CD4-positive, alpha-beta T cell treated with Interleukin-4 for 1 hour (primary cell): ENCODE measurements at regions not wholly inside any gene's neighbourhood (a gene's known extent, or its start where the extent isn't known, plus 50 kb on each side); places are given as distances from the start of the nearest gene placed in this dataset.
"Not testable (repeated sequence)": the region's sequence is repeated elsewhere in the genome, so short reads cannot be mapped to it uniquely, and the experiment has no call there.

Experiments
- DNase-seq, 2 donors: peaks; one replicate each; pipeline ENCODE4 v3.0.0-alpha.2; 2020 to 2022

DNA sequence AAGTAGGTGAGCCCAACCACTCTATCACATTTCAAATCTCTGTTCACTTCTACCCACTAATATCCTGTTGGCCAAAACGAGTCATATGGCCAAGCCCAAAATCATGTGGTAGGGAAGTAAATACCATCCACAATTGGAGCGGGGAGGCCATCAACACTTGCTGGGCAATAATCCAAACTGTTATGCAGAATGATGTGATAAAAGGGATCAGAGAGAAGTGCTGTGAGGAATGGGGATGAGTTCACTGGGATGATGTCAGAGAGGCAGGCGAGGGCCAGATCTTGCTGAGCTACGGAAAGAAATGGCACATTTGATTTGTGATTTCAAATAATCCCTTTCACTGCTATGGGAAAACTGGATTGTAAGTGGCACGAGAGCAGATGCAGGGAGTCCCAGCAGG is 188.4 kb downstream of the NPIPA8 start:
- not testable (repeated sequence) for DNase-seq

DNA sequence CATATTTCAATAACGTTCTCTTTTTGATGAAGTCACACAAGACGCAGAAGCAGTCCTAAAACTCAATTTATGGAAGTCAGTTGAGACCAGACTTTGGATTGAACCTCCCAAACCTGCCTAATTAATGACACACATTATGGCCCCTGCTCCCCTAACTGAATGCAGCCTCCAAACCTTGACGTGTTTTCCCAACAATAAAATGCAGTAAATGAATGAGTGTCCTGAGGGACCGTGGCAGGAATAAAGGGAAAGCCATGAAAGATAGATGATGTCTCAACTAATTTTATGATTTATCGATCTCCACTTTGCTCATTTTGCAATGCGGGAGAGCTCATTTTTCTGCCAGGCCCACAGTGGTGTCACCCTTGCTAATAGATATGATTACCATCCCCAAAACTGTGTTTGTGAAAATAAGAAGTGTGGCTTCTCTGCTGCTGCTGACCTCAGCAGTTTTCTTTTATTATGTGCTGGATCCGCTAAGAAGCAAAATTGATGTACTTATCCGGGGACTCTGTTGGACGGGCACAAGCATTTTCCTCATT is 189.9 kb downstream of the NPIPA8 start:
- not testable (repeated sequence) for DNase-seq

DNA sequence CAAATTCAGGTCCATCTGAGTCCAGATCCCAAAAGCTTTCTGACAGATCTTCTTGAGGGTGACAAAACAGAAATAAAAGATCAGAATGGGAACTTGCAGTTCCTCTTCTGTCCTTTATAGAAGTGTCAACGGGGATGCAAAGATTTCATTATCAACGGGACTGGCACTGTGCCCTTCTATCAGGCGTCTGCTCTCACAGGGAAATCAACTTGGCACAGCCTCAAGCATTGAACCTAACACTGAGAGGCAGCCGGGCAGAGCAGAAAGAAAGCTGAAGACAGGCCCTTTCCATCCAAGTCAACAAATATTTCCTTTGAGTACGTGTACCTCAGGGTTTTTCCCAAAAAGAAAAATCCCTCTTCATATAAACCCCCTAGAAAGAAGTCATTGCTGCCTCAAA is 194.5 kb downstream of the NPIPA8 start:
- DNase-seq = not testable (repeated sequence)

DNA sequence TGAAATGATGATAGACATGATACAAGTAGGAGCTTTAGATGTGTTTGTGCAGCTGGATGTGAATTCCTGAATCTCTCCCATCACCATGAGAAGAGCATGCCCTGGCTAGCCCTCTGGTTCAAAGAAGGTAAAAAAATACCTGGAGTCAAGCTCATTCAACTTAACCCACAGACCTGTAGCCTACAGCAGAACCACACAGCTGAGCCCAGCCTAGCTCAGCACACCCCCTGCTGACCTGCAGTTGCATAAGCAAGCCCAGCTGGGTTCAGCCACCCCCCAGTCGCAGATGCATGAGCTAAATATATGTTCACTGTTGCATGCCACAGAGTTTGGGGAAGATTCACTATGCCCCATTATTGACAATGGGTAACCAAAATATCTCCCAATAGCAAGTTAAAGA is 200.2 kb downstream of the NPIPA8 start:
- not testable (repeated sequence) for DNase-seq

DNA sequence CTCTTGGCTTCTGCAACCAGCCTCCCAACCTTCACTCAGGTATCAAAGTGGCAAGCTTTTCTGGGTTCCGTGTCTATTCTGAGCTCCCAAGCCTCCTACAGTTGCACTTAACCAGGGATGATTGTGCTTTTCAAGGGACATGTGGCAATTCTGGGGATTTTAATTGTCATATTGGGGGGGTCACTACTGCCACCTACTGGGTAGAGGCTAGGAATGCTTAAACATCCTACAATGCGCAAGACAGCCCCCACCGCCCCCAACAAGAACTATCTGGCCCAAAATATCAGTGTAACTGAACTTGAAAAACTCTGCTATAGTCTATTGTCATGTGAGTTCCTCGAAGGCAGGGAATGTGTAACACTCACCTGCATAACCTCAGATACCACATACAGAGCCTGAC is 201.5 kb downstream of the NPIPA8 start:
- not testable (repeated sequence) for DNase-seq

DNA sequence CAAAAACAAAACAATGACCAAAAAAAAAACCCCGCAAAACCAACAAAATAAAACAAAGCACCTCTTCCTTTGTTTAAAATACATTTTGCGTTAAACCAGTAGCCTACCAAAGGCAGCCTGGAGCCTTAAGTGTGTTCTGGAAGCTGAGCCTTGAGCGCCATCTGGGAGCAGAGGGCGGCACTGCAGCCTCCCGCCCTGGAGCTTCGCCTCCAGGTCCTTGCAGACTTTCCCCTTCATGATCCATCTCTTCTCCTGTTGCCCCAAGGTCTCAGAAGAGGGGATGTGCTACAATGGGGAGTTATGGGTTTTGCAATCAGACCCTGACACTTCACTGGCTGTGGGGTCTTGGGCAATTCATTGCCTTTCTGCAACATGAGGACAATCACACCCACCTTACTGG is 204.9 kb downstream of the NPIPA8 start:
- DNase-seq = not testable (repeated sequence)

DNA sequence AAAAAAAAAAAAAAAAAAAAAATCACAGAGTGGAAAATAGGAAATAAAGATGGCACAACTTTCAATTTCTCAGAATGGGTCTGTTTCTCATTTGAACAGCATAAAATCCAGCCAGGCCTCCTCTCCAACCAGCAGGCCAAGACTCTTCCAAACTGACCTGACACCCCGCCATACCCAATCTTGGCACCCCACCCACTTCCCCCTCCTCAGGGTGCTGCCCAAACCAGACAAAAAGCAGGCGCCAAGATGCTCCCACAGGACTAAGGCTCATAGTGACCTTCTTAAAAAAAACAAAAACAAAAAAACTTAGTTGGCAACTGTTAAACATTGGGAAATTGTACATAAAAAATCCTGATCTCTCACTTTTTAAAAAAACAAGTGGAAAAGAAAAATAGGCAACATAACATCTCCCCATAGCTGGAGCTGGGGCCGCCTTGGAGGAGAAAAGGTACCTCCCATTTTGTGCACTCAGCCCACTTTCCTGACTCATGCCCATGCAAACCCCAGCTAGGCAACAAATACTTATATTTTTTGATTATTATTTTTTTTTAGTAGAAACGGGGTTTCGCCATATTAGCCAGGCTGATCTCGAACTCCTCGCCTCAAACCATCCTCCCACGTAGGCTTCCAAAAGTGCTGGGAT is 205.9 kb downstream of the NPIPA8 start:
- DNase-seq = not testable (repeated sequence)

DNA sequence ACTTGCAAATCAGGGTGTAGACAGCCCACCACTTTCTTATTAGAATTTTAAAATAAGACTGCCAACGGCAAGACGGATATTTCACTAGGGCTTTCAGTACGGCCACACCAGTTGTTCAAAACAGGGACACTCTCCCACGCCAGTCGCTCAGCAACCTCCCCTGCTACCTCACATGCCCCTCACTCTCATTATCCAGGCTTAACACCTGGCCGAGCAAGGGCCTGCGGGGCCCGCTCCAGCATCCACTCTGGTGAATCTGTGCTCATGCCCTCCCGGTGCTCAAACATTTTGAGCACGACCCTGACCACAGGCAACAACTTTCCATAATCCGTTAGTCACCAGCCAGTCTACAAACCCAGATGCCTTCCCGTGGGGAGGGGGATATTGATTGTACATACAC is 209.5 kb downstream of the NPIPA8 start:
- not testable (repeated sequence) for DNase-seq

DNA sequence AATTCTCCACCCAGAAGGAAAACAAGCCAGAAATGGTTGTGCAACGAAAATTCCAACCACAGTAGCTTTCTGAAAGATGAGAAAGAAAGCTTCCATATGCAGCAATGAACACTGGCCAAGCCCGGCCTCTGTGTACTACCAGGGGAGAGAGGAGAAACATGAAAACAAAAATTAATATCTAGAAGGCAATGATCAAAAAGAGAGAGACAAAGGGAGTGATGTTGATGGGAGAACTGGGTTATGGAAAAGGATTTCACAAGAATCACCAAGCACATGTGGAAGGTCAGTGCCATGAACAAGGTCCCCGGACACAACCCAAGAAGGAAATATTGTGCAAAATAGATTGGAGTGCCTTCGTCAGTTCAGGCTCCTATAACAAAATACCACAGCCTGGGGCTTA is 217.4 kb downstream of the NPIPA8 start:
- not testable (repeated sequence) for DNase-seq

DNA sequence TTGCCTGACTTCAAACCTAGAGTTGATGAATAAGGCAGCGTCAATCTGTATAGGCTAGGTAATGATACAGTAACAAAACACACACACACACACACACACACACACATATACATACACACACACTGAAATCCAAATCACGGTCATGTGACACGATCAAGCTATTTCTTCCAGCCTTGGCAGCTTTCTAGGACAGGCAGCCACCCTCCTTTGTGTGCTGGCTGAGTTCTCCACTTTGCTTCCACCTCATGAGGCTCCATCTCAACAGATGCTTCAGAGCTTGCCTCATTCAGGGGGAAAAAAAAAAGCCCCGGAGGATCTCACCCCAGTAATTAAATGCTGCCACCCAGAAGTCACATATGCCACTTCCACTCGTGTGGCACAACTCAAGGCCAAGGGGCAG is 217.9 kb downstream of the NPIPA8 start:
- not testable (repeated sequence) for DNase-seq

DNA sequence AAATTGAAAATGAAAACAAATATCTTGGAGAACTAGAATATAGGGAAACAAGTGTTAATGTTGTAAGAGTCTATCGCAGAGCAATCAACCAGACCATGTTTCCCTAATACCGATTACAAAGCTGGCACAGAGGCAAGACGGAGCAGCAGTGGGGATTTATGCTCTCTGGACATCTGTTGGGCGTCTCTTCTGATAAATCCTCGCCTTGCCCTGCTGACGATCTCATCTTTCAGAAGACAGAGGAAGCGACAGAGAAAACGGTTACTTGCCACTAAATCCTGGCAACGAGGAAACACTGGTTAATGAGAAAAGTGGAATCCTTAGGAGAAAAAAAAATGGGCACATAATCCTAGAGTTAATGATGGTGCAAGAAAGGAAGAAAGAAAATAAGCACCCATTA is 218.5 kb downstream of the NPIPA8 start:
- not testable (repeated sequence) for DNase-seq

DNA sequence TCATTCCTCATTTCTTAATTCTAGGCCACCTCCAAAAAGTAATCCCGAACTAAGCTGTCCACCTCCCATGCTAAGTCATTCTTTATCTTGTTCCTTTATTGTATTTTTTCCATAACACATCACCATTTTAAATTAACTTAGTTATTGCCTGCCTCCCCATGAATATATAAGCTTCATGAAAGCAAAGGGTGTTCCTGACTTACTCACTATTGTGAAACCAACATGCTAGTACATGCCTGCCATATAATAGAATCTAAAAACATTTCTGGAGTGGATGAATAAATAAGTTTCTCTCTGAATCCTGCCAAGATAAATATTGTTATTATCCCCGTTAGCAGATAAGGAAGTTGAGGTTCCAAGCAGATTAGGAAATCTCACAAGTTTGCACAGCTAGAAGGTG is 232.1 kb downstream of the NPIPA8 start:
- not testable (repeated sequence) for DNase-seq

DNA sequence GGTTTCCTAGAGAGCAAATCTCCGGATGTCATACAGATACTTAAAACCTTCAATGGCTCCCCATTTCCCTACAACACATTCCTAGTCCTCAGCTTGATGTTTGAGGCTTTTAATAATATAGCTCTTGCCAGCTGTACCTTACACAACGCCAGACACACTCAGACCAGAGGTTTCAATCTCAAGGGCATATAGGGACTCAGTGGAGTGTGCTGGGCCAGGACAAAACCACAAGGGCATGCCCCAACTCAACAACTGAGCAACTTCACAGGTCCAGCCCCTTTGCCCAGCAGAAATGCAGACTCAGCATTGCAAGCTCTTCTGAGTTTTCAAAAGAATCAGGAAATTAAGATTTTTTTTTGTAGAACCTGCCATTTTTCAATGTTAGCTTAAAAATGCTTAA is 235.5 kb downstream of the NPIPA8 start:
- not testable (repeated sequence) for DNase-seq

DNA sequence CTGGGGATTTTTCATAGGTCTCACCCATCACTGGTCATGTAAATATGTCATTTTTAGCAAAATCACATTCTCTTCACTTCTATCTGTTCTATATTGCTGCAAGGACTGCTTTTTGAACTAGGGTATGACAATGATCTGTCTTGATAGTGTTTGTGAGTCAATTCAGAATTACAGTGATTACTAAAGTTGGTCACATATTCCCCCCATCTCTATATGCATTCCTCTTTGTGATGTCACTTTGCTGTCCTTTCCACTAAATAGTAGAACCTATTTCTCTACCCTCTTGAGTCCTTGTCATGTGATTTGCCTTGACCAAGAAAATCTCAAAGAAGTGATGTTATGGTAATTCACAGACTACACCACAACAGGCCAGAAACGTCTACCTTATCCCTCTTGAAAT is 243.9 kb downstream of the NPIPA8 start:
- not testable (repeated sequence) for DNase-seq

DNA sequence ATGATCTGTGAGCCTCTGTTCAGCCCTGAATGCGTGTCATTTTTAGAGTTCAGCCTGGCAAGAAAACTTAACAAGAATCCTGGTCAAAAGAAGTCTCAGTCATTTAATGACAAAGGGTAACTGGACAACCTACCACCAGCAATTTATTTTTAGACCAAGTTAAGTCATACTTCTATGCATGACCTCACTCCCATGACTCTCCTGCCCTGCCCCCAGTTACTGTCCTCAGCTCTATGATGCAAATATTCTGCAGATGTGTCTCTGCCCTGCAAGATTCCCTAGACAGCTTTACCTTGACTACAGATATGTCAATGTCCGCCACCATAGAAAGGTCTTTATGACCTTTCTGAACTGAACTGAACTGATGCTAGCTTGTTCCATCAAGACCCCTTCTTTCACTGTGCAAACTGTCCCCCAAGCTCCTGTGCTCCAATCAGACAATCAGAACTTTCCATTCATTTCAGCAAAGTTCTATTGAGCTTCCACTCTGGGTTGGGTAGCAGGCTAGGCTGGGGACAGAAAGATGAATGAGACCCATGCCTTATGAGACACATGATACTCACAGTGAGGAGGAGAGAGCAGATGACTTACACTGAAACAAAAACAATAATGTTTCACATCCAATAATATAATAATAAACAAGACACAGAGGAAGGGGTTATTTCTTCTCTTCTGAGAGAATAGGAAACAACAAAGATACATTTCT is 255.7 kb downstream of the NPIPA8 start:
- DNase-seq = not testable (repeated sequence)

DNA sequence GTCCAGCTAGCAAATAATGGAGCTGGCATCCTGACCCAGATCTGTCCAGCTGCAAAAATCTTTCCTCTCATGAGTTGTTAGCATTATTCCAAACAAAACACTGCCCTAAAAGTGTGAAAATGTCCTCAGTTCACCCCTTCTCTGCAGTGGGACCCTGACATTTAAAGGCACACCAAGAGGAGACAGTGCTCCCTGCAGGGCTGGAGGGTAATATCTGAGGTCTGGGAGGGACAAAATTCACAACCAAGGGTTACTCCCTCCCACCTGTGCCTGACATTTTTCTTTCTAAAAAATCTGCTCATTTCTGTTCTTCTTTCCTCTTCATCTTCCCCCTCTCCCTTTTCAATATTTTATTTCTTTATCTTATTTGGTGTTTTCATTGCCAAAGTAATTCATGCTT is 258.6 kb downstream of the NPIPA8 start:
- not testable (repeated sequence) for DNase-seq

DNA sequence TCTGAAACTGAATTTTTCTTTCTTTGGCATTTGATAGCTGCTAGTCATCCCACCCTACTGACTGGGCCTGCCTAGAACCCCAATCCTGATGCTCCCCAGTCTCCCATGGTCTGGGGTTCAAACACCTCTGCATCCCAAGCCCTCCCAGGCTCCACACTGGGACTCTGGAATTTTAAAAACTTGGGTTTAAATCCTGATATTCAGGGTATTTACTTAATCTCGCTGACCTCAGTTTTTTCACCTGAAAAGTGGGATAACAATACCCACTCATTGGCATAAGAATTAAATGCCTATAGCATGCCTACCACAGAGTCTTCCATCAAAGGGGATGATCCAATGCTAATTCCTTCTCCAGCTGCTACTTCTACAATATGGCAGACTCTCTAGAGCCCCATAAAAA is 264.4 kb downstream of the NPIPA8 start:
- DNase-seq = no peak

DNA sequence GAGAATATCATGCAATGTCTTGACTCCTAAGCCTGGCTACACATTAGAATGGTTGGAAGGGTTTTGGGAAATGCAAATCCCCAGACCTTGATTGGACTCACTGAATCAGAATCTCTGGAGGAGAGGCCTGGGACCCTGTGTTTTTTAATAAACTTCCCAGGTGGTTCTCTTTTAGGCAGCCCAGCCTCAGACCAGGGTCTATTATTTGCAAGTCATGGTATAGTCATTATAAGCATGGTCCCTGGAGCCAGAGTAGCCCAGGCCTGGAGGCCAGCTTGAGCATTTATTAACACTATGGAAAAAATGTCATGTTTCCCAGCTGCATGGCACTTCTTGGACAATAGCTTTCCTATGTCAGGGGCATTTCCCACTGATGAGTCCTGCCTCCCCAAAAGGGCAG is 266.9 kb downstream of the NPIPA8 start:
- DNase-seq = no peak

DNA sequence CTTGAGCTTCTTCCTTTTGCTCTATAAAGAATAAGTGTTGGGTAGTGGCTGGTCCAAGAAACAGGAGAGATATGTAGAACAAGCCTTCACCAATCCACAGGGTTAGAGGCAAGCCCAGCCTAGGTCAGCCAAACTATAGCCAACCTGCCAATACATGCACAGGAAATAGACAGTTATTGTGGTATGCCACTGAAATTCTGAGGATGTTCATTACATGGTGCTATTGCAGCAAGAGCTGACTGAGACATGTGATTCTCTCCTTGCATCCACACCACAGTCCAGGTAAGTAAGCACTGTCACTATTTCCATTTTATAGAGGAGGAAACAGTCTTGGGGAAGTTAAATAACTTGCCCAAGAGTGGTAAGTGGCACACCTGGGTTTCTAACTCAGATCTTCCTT is 268.1 kb downstream of the NPIPA8 start:
- no peak for DNase-seq

DNA sequence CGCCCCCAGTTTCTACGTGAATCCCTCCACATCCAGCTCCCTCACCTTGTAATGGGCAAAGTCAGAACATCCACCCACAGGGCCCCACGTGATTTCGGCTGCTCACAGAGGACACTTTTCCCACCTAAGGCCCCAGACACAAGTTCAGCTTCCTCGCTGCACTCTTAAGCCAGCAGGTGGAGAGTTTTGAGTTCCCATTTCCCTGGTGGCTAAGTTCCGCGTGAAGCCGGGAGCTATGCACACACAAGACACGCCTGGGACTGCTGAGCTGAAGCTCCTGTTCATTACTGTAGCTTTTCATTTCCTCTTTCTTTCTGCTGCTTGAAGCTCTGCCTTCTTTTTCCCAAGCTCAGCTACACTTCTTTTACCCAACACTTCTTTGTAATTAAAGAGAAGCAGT is 273.8 kb downstream of the NPIPA8 start:
- DNase-seq = no peak

DNA sequence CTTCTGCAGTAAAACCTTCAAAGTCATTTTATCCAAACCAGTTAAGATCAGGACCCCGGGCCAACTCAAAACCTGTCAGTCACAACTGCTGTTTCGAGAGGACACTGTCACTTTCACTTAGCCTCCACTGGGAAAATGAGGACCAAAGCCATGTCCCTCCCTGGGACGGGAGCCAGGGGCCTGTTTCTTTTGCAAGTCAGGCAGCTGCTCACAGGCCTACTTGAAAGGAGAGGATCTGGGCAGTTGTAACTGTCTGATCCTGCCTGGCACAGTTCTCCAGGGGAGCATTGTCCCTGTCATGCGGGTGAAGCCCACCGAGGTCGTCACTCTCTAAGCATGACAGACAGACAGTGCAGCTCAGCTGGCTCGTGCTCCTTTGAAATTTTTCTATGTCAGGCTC is 276.2 kb downstream of the NPIPA8 start:
- DNase-seq = no peak

DNA sequence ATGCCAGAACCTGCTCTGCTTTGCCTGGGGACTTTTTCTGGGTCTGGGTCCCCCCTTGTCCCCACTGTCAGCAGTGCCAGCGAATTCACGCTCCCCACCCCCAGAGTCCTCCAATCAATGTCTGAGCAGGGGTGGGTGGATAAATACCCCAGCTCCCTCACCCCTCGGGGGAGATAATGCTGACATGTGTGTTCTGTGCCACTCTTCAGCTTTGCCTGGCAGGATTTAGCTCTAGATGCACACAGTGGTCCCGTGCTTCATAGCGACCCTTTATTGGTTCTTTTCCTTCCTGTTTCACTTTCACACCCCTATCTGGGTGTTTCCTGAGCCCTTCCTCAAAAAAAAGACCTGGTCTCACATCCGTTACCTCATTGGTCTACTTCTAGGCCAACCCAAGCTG is 277.0 kb downstream of the NPIPA8 start:
- DNase-seq = no peak

DNA sequence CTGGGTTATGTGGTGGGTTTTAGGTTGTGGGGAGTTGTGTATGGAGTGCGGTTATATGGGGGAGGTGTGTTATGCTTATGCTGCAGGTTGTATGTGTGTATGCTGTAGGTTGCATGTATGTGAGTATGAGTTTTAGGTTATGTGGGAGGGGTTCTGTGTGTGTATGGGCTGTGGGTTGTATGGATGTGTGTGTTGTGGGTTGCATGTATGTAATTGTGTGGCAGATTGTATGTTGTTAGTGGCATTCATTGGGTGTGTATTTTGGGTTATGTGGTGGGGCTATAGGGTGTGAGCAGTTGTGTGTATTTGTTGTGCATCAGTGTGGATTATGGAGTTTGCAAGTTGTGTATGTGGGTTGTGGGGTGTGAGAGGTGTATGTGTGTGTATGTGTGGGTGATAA is 277.4 kb downstream of the NPIPA8 start:
- DNase-seq = no peak

DNA sequence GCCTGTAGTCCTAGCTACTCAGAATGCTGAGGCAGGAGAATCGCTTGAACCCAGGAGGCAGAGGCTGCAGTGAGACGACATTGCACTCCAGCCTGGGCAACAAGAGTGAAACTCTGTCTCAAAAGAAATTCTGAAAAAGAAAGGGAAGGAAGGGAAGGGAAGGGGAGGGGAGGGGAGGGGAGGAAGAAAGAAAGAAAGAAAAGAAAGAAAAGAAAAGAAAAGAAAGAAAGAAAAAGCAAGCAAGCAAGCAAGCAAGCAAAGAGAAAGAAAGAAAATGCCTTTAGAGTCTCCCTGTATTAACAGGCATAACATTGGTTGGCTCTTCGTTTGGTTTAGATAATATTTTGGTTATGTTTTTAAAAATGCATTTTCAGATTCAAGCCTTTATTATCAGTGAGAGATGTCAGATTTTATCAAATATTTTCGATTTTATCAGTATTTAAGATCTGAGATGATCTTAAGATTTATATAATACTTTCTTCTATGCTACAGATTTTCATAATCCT is 281.1 kb downstream of the NPIPA8 start:
- DNase-seq = no peak
